Left ventricle myocardium inferior (tissue), 1 donor: ENCODE measurements at regions not wholly inside any gene's neighbourhood (a gene's known extent, or its start where the extent isn't known, plus 50 kb on each side); places are given as distances from the start of the nearest gene placed in this dataset.
"Not testable (repeated sequence)": the region's sequence is repeated elsewhere in the genome, so short reads cannot be mapped to it uniquely, and the experiment has no call there.

Experiments used
- DNase-seq: peaks from one replicate; pipeline ENCODE4 v3.0.0-alpha.2; 2020
- H3K27ac ChIP-seq: fragments of 200-600 bp; replicated peaks from 2 replicates; pipeline ENCODE4 v1.8.0; 2021
- H3K27me3 ChIP-seq: fragments of 200-600 bp; 2 replicates; pipeline ENCODE4 v1.8.0; 2021; ENCODE audit warnings: low read depth
- H3K36me3 ChIP-seq: fragments of 200-600 bp; 2 replicates; pipeline ENCODE4 v1.8.0; 2021
- H3K4me1 ChIP-seq: fragments of 200-600 bp; 2 replicates; pipeline ENCODE4 v1.8.0; 2021
- H3K4me3 ChIP-seq: fragments of 200-600 bp; 2 replicates; pipeline ENCODE4 v1.8.0; 2021; ENCODE audit warnings: mild to moderate bottlenecking, moderate library complexity
- H3K9me3 ChIP-seq: fragments of 200-600 bp; replicated peaks from 2 replicates; pipeline ENCODE4 v1.8.0; 2021
- intact Hi-C: fragments of 100-400 bp; cut with micrococcal nuclease; formaldehyde crosslinking; loops from one replicate; pipeline ENCODE4 v1.11.0; 2022
- TF ChIP-seq, protein P1 (sequence below): fragments of 200-600 bp; IDR thresholded peaks from 2 replicates; pipeline ENCODE4 v1.8.0; 2021; ENCODE audit warnings: antibody characterized with exemption, mild to moderate bottlenecking, borderline replicate concordance
- donor health status: DM: no; HTN: yes; CAD: no; lungs with severe emphysema.

DNA sequence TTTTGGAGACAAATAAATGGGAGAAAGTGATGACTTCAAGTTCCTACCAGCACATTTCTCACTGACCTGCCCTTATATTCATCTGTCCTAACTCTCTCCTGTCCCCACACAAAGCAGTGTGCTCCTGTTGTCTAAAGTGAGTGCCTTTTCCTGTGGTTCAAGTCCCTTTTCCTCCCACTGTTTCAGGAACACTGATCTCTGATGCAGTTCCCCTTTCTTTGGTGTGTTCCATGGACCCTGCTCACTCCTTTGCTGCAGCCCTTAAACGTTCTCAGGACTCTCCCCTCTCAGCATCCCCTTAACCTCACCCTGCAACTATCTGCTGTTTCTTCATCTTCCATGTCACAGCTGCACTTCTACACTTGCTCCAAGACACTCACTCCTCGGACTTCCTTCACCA, 195.8 kb upstream of the ETV3 start:
- TF ChIP-seq, protein P1, sequence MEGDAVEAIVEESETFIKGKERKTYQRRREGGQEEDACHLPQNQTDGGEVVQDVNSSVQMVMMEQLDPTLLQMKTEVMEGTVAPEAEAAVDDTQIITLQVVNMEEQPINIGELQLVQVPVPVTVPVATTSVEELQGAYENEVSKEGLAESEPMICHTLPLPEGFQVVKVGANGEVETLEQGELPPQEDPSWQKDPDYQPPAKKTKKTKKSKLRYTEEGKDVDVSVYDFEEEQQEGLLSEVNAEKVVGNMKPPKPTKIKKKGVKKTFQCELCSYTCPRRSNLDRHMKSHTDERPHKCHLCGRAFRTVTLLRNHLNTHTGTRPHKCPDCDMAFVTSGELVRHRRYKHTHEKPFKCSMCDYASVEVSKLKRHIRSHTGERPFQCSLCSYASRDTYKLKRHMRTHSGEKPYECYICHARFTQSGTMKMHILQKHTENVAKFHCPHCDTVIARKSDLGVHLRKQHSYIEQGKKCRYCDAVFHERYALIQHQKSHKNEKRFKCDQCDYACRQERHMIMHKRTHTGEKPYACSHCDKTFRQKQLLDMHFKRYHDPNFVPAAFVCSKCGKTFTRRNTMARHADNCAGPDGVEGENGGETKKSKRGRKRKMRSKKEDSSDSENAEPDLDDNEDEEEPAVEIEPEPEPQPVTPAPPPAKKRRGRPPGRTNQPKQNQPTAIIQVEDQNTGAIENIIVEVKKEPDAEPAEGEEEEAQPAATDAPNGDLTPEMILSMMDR: no peak
- H3K9me3 ChIP-seq: peaks cover 11% of the 10 kb centered on the region
- no peaks in the 10 kb centered on the region for H3K4me1 ChIP-seq
- no peak overlapping the region for H3K27ac ChIP-seq
- DNase-seq: no peak
- H3K36me3 ChIP-seq: no peaks in the 10 kb centered on the region
- H3K27me3 ChIP-seq: peaks cover 12% of the 10 kb centered on the region
- H3K4me3 ChIP-seq: no peak overlapping the region
- intact Hi-C loops: no loop called here

DNA sequence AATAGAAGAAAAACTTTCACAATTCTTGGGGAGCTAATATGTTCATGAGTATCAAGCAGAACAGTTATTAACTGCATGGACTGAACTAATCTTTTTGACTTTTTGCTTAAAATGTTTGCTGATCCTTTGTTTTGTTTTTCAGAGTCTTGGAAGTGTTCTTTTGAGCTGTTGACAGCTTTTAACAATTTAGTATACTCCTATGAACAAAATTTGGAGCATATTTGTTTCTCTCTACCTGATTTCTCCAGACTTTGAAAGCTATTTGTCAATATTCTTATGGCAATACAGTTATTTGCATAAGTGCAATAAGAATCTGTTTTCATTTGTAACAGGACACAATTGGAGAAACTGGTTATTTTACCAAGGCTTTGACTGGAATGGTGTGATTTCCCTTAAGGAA, 192.0 kb upstream of the ETV3 start:
- H3K36me3 ChIP-seq, H3K27ac ChIP-seq, H3K4me1 ChIP-seq, H3K4me3 ChIP-seq, DNase-seq, intact Hi-C loops, H3K9me3 ChIP-seq: not testable (repeated sequence)
- peaks cover 12% of the 10 kb centered on the region for H3K27me3 ChIP-seq

DNA sequence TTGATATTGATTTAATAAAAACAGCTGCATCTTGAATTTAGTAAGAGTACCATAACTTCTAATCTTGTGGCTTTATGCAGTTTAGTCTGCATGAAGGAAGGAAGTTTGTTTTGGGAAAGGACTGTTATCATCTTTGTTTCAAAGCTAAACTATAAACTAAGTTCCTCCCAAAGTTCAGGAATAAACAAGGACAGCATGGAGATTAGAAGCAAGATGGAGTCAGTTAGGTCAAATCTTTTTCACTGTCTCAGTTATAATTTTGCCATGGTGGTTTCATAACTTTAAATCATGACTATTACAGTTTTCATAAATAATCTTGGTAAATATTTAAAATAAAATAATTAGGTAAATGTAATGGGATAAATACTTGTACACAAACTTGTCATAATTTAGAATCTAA, 189.9 kb upstream of the ETV3 start:
- H3K27me3 ChIP-seq, H3K4me3 ChIP-seq, DNase-seq, H3K27ac ChIP-seq, H3K36me3 ChIP-seq, H3K9me3 ChIP-seq, intact Hi-C loops, H3K4me1 ChIP-seq: not testable (repeated sequence)

DNA sequence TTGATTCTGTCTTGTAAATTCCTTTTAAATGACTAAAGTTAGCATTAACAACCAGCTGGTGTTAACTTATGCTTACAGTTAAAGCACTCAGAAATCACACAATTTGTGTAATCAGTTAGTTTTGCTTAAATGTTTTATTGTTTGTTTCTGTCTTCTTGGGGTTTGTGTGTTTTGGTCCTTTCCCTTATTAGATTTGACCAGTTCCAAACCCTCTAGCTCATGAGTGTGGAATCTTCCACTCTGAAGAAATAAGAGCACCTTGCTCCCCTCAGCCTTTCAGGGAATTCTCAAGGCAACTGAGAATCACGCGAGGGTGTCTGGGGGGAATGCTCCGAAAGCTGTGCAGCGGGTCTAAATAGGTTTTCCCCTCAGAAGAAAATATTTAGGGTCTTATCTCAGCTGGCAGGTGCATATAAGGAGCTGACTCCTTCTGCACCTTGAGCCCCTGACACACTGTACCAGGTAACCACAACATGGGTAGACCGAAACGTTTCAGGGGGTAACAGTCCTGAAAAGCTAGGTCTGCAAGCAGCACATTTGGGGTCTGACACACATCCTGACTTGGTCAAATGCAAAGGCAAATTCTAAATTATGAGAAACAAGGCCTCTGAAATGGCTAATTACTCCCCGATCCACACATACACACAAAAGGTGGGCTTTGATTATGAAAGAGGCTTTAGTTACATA, 188.1 kb upstream of the ETV3 start:
- intact Hi-C loops: no loop called here
- no peak for DNase-seq
- Histone ChIP-seq H3K4me3 (no peak overlapping the region), H3K4me1 (no peaks in the 10 kb centered on the region), H3K9me3 (peaks cover 23% of the 10 kb centered on the region), H3K27ac (no peak overlapping the region), H3K27me3 (no peaks in the 10 kb centered on the region), H3K36me3 (no peaks in the 10 kb centered on the region)
- TF ChIP-seq, protein P1: no peak

DNA sequence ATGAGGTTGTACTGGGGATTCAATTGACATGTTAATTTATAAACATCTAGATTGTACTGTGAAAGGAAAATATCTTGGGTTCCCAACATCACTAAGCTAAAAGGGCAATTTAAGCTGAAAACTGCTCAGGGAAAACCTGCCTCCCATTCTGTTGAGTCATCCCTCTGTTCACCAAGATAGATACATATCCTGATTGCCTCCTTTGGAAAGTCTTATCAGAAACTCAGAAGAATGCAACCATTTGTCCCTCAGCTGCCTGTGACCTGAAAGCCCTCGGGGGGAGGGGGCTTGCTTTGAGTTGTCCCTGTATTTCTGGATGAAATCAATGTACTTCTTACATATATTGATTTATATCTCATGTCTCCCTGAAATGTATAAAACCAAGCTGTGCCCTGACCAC, 187.0 kb upstream of the ETV3 start:
- intact Hi-C loops: no loop called here
- no peaks in the 10 kb centered on the region for H3K36me3 ChIP-seq
- H3K9me3 ChIP-seq: peaks cover 34% of the 10 kb centered on the region
- no peak overlapping the region for H3K4me3 ChIP-seq
- H3K27me3 ChIP-seq: no peaks in the 10 kb centered on the region
- TF ChIP-seq, protein P1: no peak
- DNase-seq: no peak
- no peak overlapping the region for H3K27ac ChIP-seq
- H3K4me1 ChIP-seq: no peaks in the 10 kb centered on the region

DNA sequence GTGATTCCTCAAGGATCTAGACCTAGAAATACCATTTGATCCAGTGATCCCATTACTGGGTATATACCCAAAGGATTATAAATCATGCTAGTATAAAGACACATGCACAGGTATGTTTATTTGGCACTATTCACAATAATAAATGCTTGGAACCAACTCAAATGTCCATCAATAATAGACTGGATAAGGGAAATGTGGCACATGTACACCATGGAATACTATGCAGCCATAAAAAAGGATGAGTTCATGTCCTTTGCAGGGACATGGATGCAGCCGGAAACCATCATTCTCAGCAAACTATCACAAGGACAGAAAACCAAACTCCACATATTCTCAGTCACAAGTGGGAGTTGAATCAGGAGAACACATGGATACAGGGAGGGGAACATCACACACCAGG, 183.8 kb upstream of the ETV3 start:
- H3K4me1 ChIP-seq, H3K27me3 ChIP-seq, H3K27ac ChIP-seq, DNase-seq, H3K4me3 ChIP-seq, H3K36me3 ChIP-seq, intact Hi-C loops: not testable (repeated sequence)
- H3K9me3 ChIP-seq: peaks cover 67% of the 10 kb centered on the region

DNA sequence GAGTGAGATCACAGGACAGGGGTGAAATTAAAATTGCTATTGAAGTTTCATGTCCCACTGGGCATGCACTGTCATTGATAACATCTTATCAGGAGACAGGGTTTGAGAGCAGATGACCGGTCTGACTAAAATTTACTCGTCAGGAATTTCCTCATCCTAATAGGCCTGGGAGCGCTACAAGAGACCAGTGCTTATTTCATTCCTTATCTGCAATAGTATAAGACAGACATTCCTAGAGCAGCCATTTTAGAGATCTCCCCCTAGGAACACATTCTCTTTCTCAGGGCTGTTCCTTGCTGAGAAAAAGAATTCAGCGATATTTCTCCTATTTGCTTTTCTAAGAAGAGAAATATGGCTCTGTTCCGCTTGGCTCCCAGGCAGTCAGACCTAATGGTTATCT, 181.4 kb upstream of the ETV3 start:
- intact Hi-C loops: no loop called here
- Histone ChIP-seq H3K4me3 (no peak overlapping the region), H3K9me3 (peaks cover 76% of the 10 kb centered on the region), H3K27ac (no peak overlapping the region), H3K36me3 (no peaks in the 10 kb centered on the region), H3K27me3 (peaks cover 8% of the 10 kb centered on the region), H3K4me1 (no peaks in the 10 kb centered on the region)
- TF ChIP-seq, protein P1: no peak
- DNase-seq: no peak

DNA sequence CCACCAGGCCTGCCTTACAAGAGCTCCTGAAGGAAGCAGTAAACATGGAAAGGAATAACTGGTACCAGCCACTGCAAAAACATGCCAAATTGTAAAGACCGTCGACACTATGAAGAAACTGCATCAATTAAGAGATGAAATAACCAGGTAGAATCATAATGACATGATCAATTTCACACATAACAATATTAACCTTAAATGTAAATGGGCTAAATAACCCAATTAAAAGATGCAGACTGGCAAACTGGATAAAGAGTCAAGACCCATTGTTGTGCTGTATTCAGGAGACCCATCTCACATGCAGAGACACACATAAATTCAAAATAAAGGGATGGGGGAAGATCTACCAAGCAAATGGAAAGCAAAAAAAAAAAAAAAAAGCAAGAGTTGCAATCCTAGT, 179.0 kb upstream of the ETV3 start:
- intact Hi-C loops, H3K4me3 ChIP-seq: not testable (repeated sequence)
- peaks cover 62% of the 10 kb centered on the region for H3K9me3 ChIP-seq

More for the DNA sequence above, 179.0 kb upstream of the ETV3 start:
- not testable (repeated sequence) for H3K36me3 ChIP-seq, DNase-seq, H3K27ac ChIP-seq, H3K4me1 ChIP-seq
- peaks cover 28% of the 10 kb centered on the region for H3K27me3 ChIP-seq
